ENCODE measurements at regions not wholly inside any gene's neighbourhood (a gene's known extent, or its start where the extent isn't known, plus 50 kb on each side); places are given as distances from the start of the nearest gene placed in this dataset.

GRCh38 chr2:122167515-122167914, 412.1 kb downstream of the TSN start:
- no peak overlapping the region for H2AFZ ChIP-seq (ENCODE audit: low read length)
- no peaks in the 10 kb centered on the region for H3K9me3 ChIP-seq (replicated peaks in 1 of 2; ENCODE audit: control insufficient read depth in 2 of 2, insufficient read depth in 1 of 2, low read depth in 1 of 2, low read length in 2 of 2)
- H3K23ac ChIP-seq (ENCODE audit: low read depth, low read length, poor library complexity), result no peak overlapping the region
- H3K79me1 ChIP-seq (ENCODE audit: low read depth, low read length), result no peaks in the 10 kb centered on the region
- no peak overlapping the region for H3K4me3 ChIP-seq (ENCODE audit: low read length in 2 of 2)
- no peak overlapping the region for H4K91ac ChIP-seq (ENCODE audit: low read depth, low read length, poor library complexity)
- no peak overlapping the region for H2BK12ac ChIP-seq (ENCODE audit: low read length)
- no peak overlapping the region for H3K4me2 ChIP-seq (ENCODE audit: insufficient read depth, low read length, poor library complexity, severe bottlenecking)
- DNase-seq (ENCODE audit: low spot score), result no peak
- no peaks in the 10 kb centered on the region for H3K27me3 ChIP-seq (ENCODE audit: control insufficient read depth in 3 of 3, insufficient read depth in 3 of 3, low read depth in 1 of 3, low read length in 3 of 3)
- H3K14ac ChIP-seq (ENCODE audit: low read length), result no peak overlapping the region
- H3K9ac ChIP-seq (ENCODE audit: low read depth, low read length, poor library complexity), result no peak overlapping the region
- WGBS, 2 donors (ENCODE audit: extremely low coverage in 2 of 2, insufficient read length in 2 of 2, insufficient replicate concordance in 1 of 2), result no CpG with 5 or more reads among the region's 8 CpGs
- no peak overlapping the region for H2BK120ac ChIP-seq (ENCODE audit: low read depth, low read length)
- H3K4ac ChIP-seq (ENCODE audit: low read length), result no peak overlapping the region
- no peak overlapping the region for H2AK5ac ChIP-seq (ENCODE audit: low read depth, low read length)
- H4K8ac ChIP-seq (ENCODE audit: low read depth, low read length), result no peak overlapping the region
- H2BK5ac ChIP-seq (ENCODE audit: low read length), result no peak overlapping the region
- no peak overlapping the region for H2BK15ac ChIP-seq (ENCODE audit: low read length)
- H3K36me3 ChIP-seq (replicated peaks in 1 of 2; ENCODE audit: control insufficient read depth in 2 of 2, insufficient read depth in 2 of 2, low read length in 2 of 2), result no peaks in the 10 kb centered on the region
- no peaks in the 10 kb centered on the region for H3K4me1 ChIP-seq (ENCODE audit: control insufficient read depth in 2 of 2, insufficient read depth in 1 of 2, low read depth in 1 of 2, low read length in 2 of 2)
- no peak overlapping the region for H3K27ac ChIP-seq (replicated peaks; ENCODE audit: low read length)
- no peak overlapping the region for H3K18ac ChIP-seq (ENCODE audit: low read length)

GRCh38 chr2:122168799-122169198, 413.3 kb downstream of the TSN start:
- no CpG with 5 or more reads among the region's 3 CpGs for WGBS, 2 donors (ENCODE audit: extremely low coverage in 2 of 2, insufficient read length in 2 of 2, insufficient replicate concordance in 1 of 2)
- H2BK15ac ChIP-seq (ENCODE audit: low read length), result no peak overlapping the region
- no peak for DNase-seq (ENCODE audit: low spot score)
- no peaks in the 10 kb centered on the region for H3K9me3 ChIP-seq (replicated peaks in 1 of 2; ENCODE audit: control insufficient read depth in 2 of 2, insufficient read depth in 1 of 2, low read depth in 1 of 2, low read length in 2 of 2)
- no peak overlapping the region for H3K14ac ChIP-seq (ENCODE audit: low read length)
- H3K18ac ChIP-seq (ENCODE audit: low read length), result no peak overlapping the region
- no peak overlapping the region for H2BK120ac ChIP-seq (ENCODE audit: low read depth, low read length)
- no peak overlapping the region for H3K4ac ChIP-seq (ENCODE audit: low read length)
- no peaks in the 10 kb centered on the region for H3K79me1 ChIP-seq (ENCODE audit: low read depth, low read length)
- H3K4me3 ChIP-seq (ENCODE audit: low read length in 2 of 2), result no peak overlapping the region
- H3K9ac ChIP-seq (ENCODE audit: low read depth, low read length, poor library complexity), result no peak overlapping the region
- H2AK5ac ChIP-seq (ENCODE audit: low read depth, low read length), result no peak overlapping the region
- no peaks in the 10 kb centered on the region for H3K27me3 ChIP-seq (ENCODE audit: control insufficient read depth in 3 of 3, insufficient read depth in 3 of 3, low read depth in 1 of 3, low read length in 3 of 3)
- H4K8ac ChIP-seq (ENCODE audit: low read depth, low read length), result no peak overlapping the region
- no peak overlapping the region for H2BK5ac ChIP-seq (ENCODE audit: low read length)
- H2AFZ ChIP-seq (ENCODE audit: low read length), result no peak overlapping the region
- H3K23ac ChIP-seq (ENCODE audit: low read depth, low read length, poor library complexity), result no peak overlapping the region
- H3K27ac ChIP-seq (replicated peaks; ENCODE audit: low read length), result no peak overlapping the region
- H3K4me2 ChIP-seq (ENCODE audit: insufficient read depth, low read length, poor library complexity, severe bottlenecking), result no peak overlapping the region
- no peaks in the 10 kb centered on the region for H3K36me3 ChIP-seq (replicated peaks in 1 of 2; ENCODE audit: control insufficient read depth in 2 of 2, insufficient read depth in 2 of 2, low read length in 2 of 2)
- H3K4me1 ChIP-seq (ENCODE audit: control insufficient read depth in 2 of 2, insufficient read depth in 1 of 2, low read depth in 1 of 2, low read length in 2 of 2), result no peaks in the 10 kb centered on the region
- no peak overlapping the region for H4K91ac ChIP-seq (ENCODE audit: low read depth, low read length, poor library complexity)
- H2BK12ac ChIP-seq (ENCODE audit: low read length), result no peak overlapping the region

- no peak for DNase-seq (ENCODE audit: low spot score)
- no peaks in the 10 kb centered on the region for H3K4me1 ChIP-seq (ENCODE audit: control insufficient read depth in 2 of 2, insufficient read depth in 1 of 2, low read depth in 1 of 2, low read length in 2 of 2)
- H2AFZ ChIP-seq (ENCODE audit: low read length), result no peak overlapping the region
- no peak overlapping the region for H3K23ac ChIP-seq (ENCODE audit: low read depth, low read length, poor library complexity)
- no peak overlapping the region for H2BK5ac ChIP-seq (ENCODE audit: low read length)
- H3K9ac ChIP-seq (ENCODE audit: low read depth, low read length, poor library complexity), result no peak overlapping the region
- no peak overlapping the region for H4K8ac ChIP-seq (ENCODE audit: low read depth, low read length)
- no peak overlapping the region for H3K18ac ChIP-seq (ENCODE audit: low read length)
- no peak overlapping the region for H2BK12ac ChIP-seq (ENCODE audit: low read length)
- no peak overlapping the region for H3K14ac ChIP-seq (ENCODE audit: low read length)
- no peak overlapping the region for H3K4ac ChIP-seq (ENCODE audit: low read length)
- H3K4me3 ChIP-seq (ENCODE audit: low read length in 2 of 2), result no peak overlapping the region
- no peaks in the 10 kb centered on the region for H3K36me3 ChIP-seq (replicated peaks in 1 of 2; ENCODE audit: control insufficient read depth in 2 of 2, insufficient read depth in 2 of 2, low read length in 2 of 2)
- no peak overlapping the region for H3K27ac ChIP-seq (replicated peaks; ENCODE audit: low read length)
- H3K9me3 ChIP-seq (replicated peaks in 1 of 2; ENCODE audit: control insufficient read depth in 2 of 2, insufficient read depth in 1 of 2, low read depth in 1 of 2, low read length in 2 of 2), result no peaks in the 10 kb centered on the region
- H2BK120ac ChIP-seq (ENCODE audit: low read depth, low read length), result no peak overlapping the region
- H3K79me1 ChIP-seq (ENCODE audit: low read depth, low read length), result no peaks in the 10 kb centered on the region
- H2AK5ac ChIP-seq (ENCODE audit: low read depth, low read length), result no peak overlapping the region
- no peak overlapping the region for H2BK15ac ChIP-seq (ENCODE audit: low read length)
- H3K4me2 ChIP-seq (ENCODE audit: insufficient read depth, low read length, poor library complexity, severe bottlenecking), result no peak overlapping the region
- H4K91ac ChIP-seq (ENCODE audit: low read depth, low read length, poor library complexity), result no peak overlapping the region
- whole genome bisulfite sequencing, 2 donors (ENCODE audit: extremely low coverage in 2 of 2, insufficient read length in 2 of 2, insufficient replicate concordance in 1 of 2), result no CpG with 5 or more reads among the region's 2 CpGs
- no peaks in the 10 kb centered on the region for H3K27me3 ChIP-seq (ENCODE audit: control insufficient read depth in 3 of 3, insufficient read depth in 3 of 3, low read depth in 1 of 3, low read length in 3 of 3)
Observed at GRCh38 chr2:122172812-122173211, 417.4 kb downstream of the TSN start.

- H3K18ac ChIP-seq (ENCODE audit: low read length), result no peak overlapping the region
- H3K36me3 ChIP-seq (replicated peaks in 1 of 2; ENCODE audit: control insufficient read depth in 2 of 2, insufficient read depth in 2 of 2, low read length in 2 of 2), result no peaks in the 10 kb centered on the region
- no peaks in the 10 kb centered on the region for H3K27me3 ChIP-seq (ENCODE audit: control insufficient read depth in 3 of 3, insufficient read depth in 3 of 3, low read depth in 1 of 3, low read length in 3 of 3)
- H3K4me2 ChIP-seq (ENCODE audit: insufficient read depth, low read length, poor library complexity, severe bottlenecking), result no peak overlapping the region
- H3K27ac ChIP-seq (replicated peaks; ENCODE audit: low read length), result no peak overlapping the region
- no peaks in the 10 kb centered on the region for H3K9me3 ChIP-seq (replicated peaks in 1 of 2; ENCODE audit: control insufficient read depth in 2 of 2, insufficient read depth in 1 of 2, low read depth in 1 of 2, low read length in 2 of 2)
- no peaks in the 10 kb centered on the region for H3K4me1 ChIP-seq (ENCODE audit: control insufficient read depth in 2 of 2, insufficient read depth in 1 of 2, low read depth in 1 of 2, low read length in 2 of 2)
- H3K4me3 ChIP-seq (ENCODE audit: low read length in 2 of 2), result no peak overlapping the region
- H2AK5ac ChIP-seq (ENCODE audit: low read depth, low read length), result no peak overlapping the region
- no peaks in the 10 kb centered on the region for H3K79me1 ChIP-seq (ENCODE audit: low read depth, low read length)
- no peak overlapping the region for H4K8ac ChIP-seq (ENCODE audit: low read depth, low read length)
- H2BK120ac ChIP-seq (ENCODE audit: low read depth, low read length), result no peak overlapping the region
- no peak overlapping the region for H3K4ac ChIP-seq (ENCODE audit: low read length)
- no peak overlapping the region for H4K91ac ChIP-seq (ENCODE audit: low read depth, low read length, poor library complexity)
- DNase-seq (ENCODE audit: low spot score), result no peak
- H3K23ac ChIP-seq (ENCODE audit: low read depth, low read length, poor library complexity), result no peak overlapping the region
- no CpG with 5 or more reads among the region's 6 CpGs for WGBS, 2 donors (ENCODE audit: extremely low coverage in 2 of 2, insufficient read length in 2 of 2, insufficient replicate concordance in 1 of 2)
- H2BK12ac ChIP-seq (ENCODE audit: low read length), result no peak overlapping the region
- no peak overlapping the region for H2BK15ac ChIP-seq (ENCODE audit: low read length)
- no peak overlapping the region for H3K9ac ChIP-seq (ENCODE audit: low read depth, low read length, poor library complexity)
- H3K14ac ChIP-seq (ENCODE audit: low read length), result no peak overlapping the region
- H2BK5ac ChIP-seq (ENCODE audit: low read length), result no peak overlapping the region
- no peak overlapping the region for H2AFZ ChIP-seq (ENCODE audit: low read length)
Observed at GRCh38 chr2:122174061-122174460, 418.6 kb downstream of the TSN start.

Measured in neuronal stem cell (in vitro differentiated cells).